Testis (tissue), 2 donors: ENCODE measurements at regions not wholly inside any gene's neighbourhood (a gene's known extent, or its start where the extent isn't known, plus 50 kb on each side); places are given as distances from the start of the nearest gene placed in this dataset.

ENCODE experiments used
- DNase-seq: peaks from one replicate; pipeline ENCODE4 v3.0.0-alpha.2; 2019
- H3K27ac ChIP-seq, 2 donors: fragments of 200-600 bp; sonication (generic); one replicate each; pipeline ENCODE4 v1.5.1; 2019
- H3K27me3 ChIP-seq: fragments of 200-600 bp; sonication (generic); one replicate; pipeline ENCODE4 v1.5.1; 2019
- H3K36me3 ChIP-seq: fragments of 200-600 bp; sonication (generic); one replicate; pipeline ENCODE4 v1.5.1; 2017; ENCODE audit warnings: low read depth; ENCODE audit errors: missing control alignments
- H3K4me1 ChIP-seq: fragments of 200-600 bp; sonication (generic); one replicate; pipeline ENCODE4 v1.5.1; 2019
- H3K4me3 ChIP-seq, 2 donors: fragments of 200-600 bp; sonication (generic); one replicate each; pipeline ENCODE4 v1.5.1; 2017 to 2019
- H3K9me3 ChIP-seq: fragments of 200-600 bp; sonication (generic); one replicate; pipeline ENCODE4 v1.5.1; 2017
- POLR2A ChIP-seq: fragments of 450-650 bp; IDR thresholded peaks from one replicate; pipeline ENCODE4 v1.6.1; 2017; ENCODE audit warnings: antibody characterized with exemption, mild to moderate bottlenecking, moderate library complexity
- WGBS, 2 donors: methylation state at CpG; one replicate each; pipeline ENCODE4 v1.1.5; 2018; 5-methylcytosine and 5-hydroxymethylcytosine counted together
- intact Hi-C: fragments of 100-400 bp; cut with DNase I; formaldehyde crosslinking; loops from one replicate; pipeline ENCODE4 v1.15.1; 2023; ENCODE audit warnings: low total_unique reads
- TF ChIP-seq, protein P1 (sequence below), 3 experiments: fragments of 450-650 bp in 2 of 3; fragments of 200-600 bp in 1 of 3; sonication (generic) in 1 of 3; IDR thresholded peaks; one replicate each; pipeline ENCODE4 v1.5.1; 2016 to 2019; ENCODE audit warnings: antibody characterized with exemption in 3 of 3, mild to moderate bottlenecking in 2 of 3, moderate library complexity in 1 of 3

DNA sequence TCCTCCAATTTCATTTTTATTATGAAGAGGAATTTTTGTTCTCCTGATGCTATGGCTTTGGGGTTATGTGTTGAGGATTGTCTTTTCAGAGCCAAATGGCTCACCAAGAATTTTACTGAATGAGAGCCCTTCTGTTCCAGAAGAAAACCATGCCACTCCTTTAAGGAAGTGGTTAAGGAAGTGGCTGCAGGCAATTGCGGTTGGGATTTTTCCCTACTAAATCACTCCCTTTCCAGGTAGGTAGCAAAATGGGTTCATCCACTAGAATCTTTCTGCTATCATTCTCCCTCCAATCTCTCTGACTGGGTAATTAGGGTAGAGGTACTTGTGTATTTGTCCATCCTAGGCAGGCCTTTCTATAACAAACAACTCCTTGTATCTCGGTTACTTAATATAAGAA lies 163.1 kb downstream of the TTC8 start:
- TF ChIP-seq, protein P1, sequence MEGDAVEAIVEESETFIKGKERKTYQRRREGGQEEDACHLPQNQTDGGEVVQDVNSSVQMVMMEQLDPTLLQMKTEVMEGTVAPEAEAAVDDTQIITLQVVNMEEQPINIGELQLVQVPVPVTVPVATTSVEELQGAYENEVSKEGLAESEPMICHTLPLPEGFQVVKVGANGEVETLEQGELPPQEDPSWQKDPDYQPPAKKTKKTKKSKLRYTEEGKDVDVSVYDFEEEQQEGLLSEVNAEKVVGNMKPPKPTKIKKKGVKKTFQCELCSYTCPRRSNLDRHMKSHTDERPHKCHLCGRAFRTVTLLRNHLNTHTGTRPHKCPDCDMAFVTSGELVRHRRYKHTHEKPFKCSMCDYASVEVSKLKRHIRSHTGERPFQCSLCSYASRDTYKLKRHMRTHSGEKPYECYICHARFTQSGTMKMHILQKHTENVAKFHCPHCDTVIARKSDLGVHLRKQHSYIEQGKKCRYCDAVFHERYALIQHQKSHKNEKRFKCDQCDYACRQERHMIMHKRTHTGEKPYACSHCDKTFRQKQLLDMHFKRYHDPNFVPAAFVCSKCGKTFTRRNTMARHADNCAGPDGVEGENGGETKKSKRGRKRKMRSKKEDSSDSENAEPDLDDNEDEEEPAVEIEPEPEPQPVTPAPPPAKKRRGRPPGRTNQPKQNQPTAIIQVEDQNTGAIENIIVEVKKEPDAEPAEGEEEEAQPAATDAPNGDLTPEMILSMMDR (IDR thresholded peaks at IDR 0.05) = no peak
- no peak for TF ChIP-seq POLR2A
- H3K4me1 ChIP-seq = no peaks in the 10 kb centered on the region
- no peak overlapping the region for H3K4me3 ChIP-seq
- H3K27ac ChIP-seq = no peak overlapping the region
- no peak for DNase-seq
- 90 to 92% methylated on average over 2 of the region's 2 CpGs for WGBS, 2 donors
- H3K27me3 ChIP-seq = no peaks in the 10 kb centered on the region
- intact Hi-C loops = no loop called here
- H3K36me3 ChIP-seq = no peaks in the 10 kb centered on the region
- no peaks in the 10 kb centered on the region for H3K9me3 ChIP-seq

DNA sequence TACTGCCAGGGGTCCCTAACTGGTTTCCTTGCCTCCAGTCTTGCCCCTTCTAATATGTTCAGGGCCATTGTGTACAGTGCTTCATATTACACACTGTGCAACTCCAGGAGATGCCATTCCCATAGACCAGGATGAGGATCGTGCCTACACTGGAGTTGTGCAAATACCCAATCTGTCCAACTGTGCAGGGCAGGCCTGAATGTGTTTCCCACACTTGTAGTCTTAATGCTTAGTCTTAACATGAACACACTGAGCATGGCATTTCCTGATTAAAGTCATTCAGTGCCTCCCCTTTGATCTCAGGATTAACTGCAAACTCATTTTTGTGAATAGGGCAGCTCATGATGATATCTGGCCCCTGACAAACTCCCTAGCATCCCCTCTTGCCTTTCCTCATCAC lies 165.5 kb downstream of the TTC8 start:
- Histone ChIP-seq H3K36me3 (no peaks in the 10 kb centered on the region), H3K4me1 (no peaks in the 10 kb centered on the region), H3K9me3 (no peaks in the 10 kb centered on the region), H3K27ac (no peak overlapping the region), H3K27me3 (no peaks in the 10 kb centered on the region), H3K4me3 (no peak overlapping the region)
- TF ChIP-seq, protein P1 (IDR thresholded peaks at IDR 0.05) = no peak
- TF ChIP-seq POLR2A = no peak
- DNase-seq = no peak
- intact Hi-C loops = no loop called here
- WGBS, 2 donors = 96 to 100% methylated on average over 1 of the region's 1 CpG

DNA sequence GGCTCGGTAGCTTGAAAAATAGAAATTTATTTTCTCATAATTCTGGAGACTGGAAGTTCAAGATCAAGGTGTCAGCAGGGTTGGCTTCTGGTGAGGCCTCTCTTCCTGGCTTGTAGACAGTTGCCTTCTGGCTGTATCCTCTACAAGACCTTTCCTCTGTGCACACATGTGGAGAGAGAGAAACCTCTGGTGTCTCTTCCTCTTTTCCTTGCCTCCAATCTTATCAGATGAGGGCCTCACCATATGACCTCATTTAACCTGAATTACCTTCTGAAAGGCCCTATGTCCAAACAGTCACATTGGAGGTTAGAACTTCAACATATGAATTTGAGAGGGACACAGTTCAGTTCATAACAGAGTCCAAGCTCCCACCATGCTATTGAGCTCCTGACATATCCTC lies 166.4 kb downstream of the TTC8 start:
- H3K27ac ChIP-seq = no peak overlapping the region
- H3K27me3 ChIP-seq = no peaks in the 10 kb centered on the region
- H3K4me3 ChIP-seq = no peak overlapping the region
- no peaks in the 10 kb centered on the region for H3K36me3 ChIP-seq
- WGBS, 2 donors = 77 to 86% methylated on average over 1 of the region's 1 CpG
- no peaks in the 10 kb centered on the region for H3K9me3 ChIP-seq
- DNase-seq = no peak
- intact Hi-C loops = no loop called here
- TF ChIP-seq, protein P1 (IDR thresholded peaks at IDR 0.05) = no peak
- TF ChIP-seq POLR2A = no peak
- H3K4me1 ChIP-seq = no peaks in the 10 kb centered on the region

DNA sequence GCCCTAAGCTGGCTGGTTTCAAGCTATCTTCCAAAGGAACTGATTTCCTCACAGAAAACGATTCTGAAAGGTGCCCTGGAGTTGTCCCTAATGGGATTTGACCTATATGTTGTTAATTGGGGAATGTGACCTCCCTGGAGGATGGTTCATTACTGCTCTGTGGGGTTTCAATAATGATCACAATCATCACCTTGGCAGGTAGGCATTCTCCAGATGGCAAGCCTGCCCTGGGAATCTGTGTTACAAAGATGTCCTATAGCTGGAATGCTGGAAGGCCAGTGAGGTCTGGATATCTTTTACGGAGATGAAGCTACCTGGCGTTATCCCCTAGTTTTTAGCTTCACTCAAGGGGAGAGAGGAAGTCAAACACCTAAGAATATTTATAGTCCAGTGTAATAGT lies 167.6 kb downstream of the TTC8 start:
- no peak for DNase-seq
- no peak for TF ChIP-seq POLR2A
- TF ChIP-seq, protein P1 (IDR thresholded peaks at IDR 0.05) = no peak
- Histone ChIP-seq H3K4me3 (no peak overlapping the region), H3K9me3 (no peaks in the 10 kb centered on the region), H3K36me3 (no peaks in the 10 kb centered on the region), H3K4me1 (no peaks in the 10 kb centered on the region), H3K27me3 (no peaks in the 10 kb centered on the region), H3K27ac (no peak overlapping the region)
- intact Hi-C loops = no loop called here
- 63 to 72% methylated on average over 3 of the region's 3 CpGs for WGBS, 2 donors

DNA sequence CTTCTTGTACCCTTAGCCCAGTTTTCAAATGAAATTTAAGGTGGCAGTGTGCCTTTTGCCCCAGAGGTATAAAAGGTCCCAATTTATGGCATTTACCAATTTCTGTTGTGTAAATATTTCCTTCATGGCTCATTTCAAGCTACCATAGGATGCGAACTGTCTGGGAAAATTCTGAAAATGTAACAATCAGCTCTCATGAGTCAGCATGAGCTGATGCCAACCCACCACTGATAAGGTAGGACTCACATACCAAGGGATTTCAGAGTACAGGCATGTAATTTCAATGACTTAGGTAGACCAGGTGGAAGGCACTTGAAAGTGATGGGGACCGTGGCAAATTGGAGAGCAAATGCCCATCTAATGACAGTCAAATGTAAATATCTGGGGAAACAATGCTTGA lies 169.5 kb downstream of the TTC8 start:
- H3K9me3 ChIP-seq = no peaks in the 10 kb centered on the region
- WGBS, 2 donors = 75 to 77% methylated on average over 2 of the region's 2 CpGs
- no peak for DNase-seq

More for the DNA sequence above, 169.5 kb downstream of the TTC8 start:
- no peak for TF ChIP-seq POLR2A
- TF ChIP-seq, protein P1 (IDR thresholded peaks at IDR 0.05) = no peak
- H3K4me3 ChIP-seq = no peak overlapping the region
- H3K27ac ChIP-seq = no peak overlapping the region
- H3K4me1 ChIP-seq = no peaks in the 10 kb centered on the region
- intact Hi-C loops = no loop called here
- H3K27me3 ChIP-seq = no peaks in the 10 kb centered on the region
- no peaks in the 10 kb centered on the region for H3K36me3 ChIP-seq
